ENCODE measurements at regions not wholly inside any gene's neighbourhood (a gene's known extent, or its start where the extent isn't known, plus 50 kb on each side); places are given as distances from the start of the nearest gene placed in this dataset.

- DNase-seq (no peak), ATAC-seq (replicated peaks) (no peak)
- Mint-ChIP-seq H3K9me3 (no peaks in the 10 kb centered on the region), H3K27me3 (peaks cover 16 to 55% of the 10 kb centered on the region in 2 donors), H3K36me3 (ENCODE audit: insufficient read depth) (no peaks in the 10 kb centered on the region), H3K27ac (no peak overlapping the region), H3K4me1 (ENCODE audit: low read depth in 2 of 2) (no peaks in the 10 kb centered on the region), H3K4me3 (no peak overlapping the region)
These were observed 103.0 kb downstream of the CPZ start for GRCh38 chr4:8695237-8696219.

GRCh38 chr4:8694651-8695151 is 102.1 kb downstream of the CPZ start:
- no peak for DNase-seq
- Mint-ChIP-seq H3K9me3 (no peaks in the 10 kb centered on the region), H3K27me3 (peaks cover 16 to 59% of the 10 kb centered on the region in 2 donors), H3K4me3 (no peak overlapping the region), H3K27ac (no peak overlapping the region), H3K4me1 (ENCODE audit: low read depth in 2 of 2) (no peaks in the 10 kb centered on the region), H3K36me3 (ENCODE audit: insufficient read depth) (no peaks in the 10 kb centered on the region)
- no peak for ATAC-seq (replicated peaks)

DNA sequence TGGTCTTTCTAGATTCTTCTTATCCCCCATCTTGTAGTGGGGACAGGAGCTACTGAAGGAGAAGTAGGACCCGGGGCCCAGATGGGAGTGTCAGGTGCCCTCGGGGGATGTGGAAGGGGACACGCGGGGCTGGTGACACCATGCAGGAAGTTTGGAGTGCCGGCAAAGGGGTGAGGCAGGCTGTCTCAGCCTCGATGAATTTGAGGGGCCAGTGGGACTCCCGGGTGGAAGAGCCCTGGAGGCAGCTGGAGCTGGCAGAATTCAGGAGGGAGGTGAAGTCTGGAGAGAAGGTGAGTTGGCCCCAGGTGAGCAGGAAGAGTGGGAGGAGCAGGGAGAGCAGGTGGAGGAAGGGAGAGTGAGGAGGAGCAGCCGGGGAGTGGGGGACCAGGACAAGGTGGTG is 101.7 kb downstream of the CPZ start:
- no peak overlapping the region for H3K27ac Mint-ChIP-seq
- H3K4me1 Mint-ChIP-seq (ENCODE audit: low read depth in 2 of 2), result no peaks in the 10 kb centered on the region
- peaks cover 13 to 59% of the 10 kb centered on the region in 2 donors for H3K27me3 Mint-ChIP-seq
- H3K36me3 Mint-ChIP-seq (ENCODE audit: insufficient read depth), result no peaks in the 10 kb centered on the region
- no peak overlapping the region for H3K4me3 Mint-ChIP-seq
- no peak for DNase-seq
- ATAC-seq (replicated peaks), result no peak
- no peaks in the 10 kb centered on the region for H3K9me3 Mint-ChIP-seq

DNA sequence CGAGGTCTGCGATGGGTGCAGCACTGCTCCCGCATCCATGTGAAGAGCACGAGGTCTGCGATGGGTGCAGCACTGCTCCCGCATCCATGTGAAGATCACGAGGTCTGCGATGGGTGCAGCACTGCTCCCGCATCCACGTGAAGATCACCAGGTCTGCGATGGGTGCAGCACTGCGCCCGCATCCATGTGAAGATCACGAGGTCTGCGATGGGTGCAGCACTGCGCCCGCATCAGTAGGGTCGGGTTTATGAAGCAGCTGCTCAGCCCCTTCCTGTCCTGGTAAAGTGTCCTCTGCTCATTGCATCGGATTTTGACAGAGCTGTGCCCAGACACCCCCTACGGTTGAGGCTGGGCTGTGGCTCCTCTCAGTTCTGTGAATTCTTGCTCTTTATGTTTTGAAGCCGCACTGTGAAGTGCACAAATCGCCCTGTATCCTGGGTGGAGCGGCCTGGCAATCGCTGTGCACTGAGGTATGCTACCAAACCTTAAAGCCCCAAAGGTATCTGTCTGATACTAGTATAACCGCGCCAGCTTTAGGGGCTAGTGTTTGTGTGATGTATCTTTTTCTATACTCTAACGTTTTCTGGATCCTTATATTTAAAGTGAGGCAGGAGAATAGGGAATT is 98.7 kb downstream of the CPZ start:
- Mint-ChIP-seq H3K4me3 (no peak overlapping the region), H3K4me1 (ENCODE audit: low read depth in 2 of 2) (no peaks in the 10 kb centered on the region), H3K27ac (no peak overlapping the region), H3K36me3 (ENCODE audit: insufficient read depth) (no peaks in the 10 kb centered on the region), H3K9me3 (peaks cover 6 to 10% of the 10 kb centered on the region in 2 donors), H3K27me3 (peaks cover 8 to 52% of the 10 kb centered on the region in 2 donors)
- DNase-seq, result no peak
- ATAC-seq (replicated peaks), result no peak

GRCh38 chr4:8690216-8691150 is 97.9 kb downstream of the CPZ start:
- Mint-ChIP-seq H3K27me3 (peaks cover 8 to 46% of the 10 kb centered on the region in 2 donors), H3K4me1 (ENCODE audit: low read depth in 2 of 2) (no peaks in the 10 kb centered on the region), H3K4me3 (no peak overlapping the region), H3K27ac (no peak overlapping the region), H3K36me3 (ENCODE audit: insufficient read depth) (no peaks in the 10 kb centered on the region), H3K9me3 (peaks cover 6 to 10% of the 10 kb centered on the region in 2 donors)
- no peak for DNase-seq
- ATAC-seq (replicated peaks), result no peak

- H3K4me1 Mint-ChIP-seq (ENCODE audit: low read depth in 2 of 2), result no peaks in the 10 kb centered on the region
- H3K4me3 Mint-ChIP-seq, result no peak overlapping the region
- no peak for DNase-seq
- peaks cover 6 to 10% of the 10 kb centered on the region in 2 donors for H3K9me3 Mint-ChIP-seq
- peaks cover 8 to 43% of the 10 kb centered on the region in 2 donors for H3K27me3 Mint-ChIP-seq
- H3K27ac Mint-ChIP-seq, result no peak overlapping the region
- H3K36me3 Mint-ChIP-seq (ENCODE audit: insufficient read depth), result no peaks in the 10 kb centered on the region
- ATAC-seq (replicated peaks), result no peak
These were observed 97.2 kb downstream of the CPZ start for GRCh38 chr4:8689741-8690140.

DNA sequence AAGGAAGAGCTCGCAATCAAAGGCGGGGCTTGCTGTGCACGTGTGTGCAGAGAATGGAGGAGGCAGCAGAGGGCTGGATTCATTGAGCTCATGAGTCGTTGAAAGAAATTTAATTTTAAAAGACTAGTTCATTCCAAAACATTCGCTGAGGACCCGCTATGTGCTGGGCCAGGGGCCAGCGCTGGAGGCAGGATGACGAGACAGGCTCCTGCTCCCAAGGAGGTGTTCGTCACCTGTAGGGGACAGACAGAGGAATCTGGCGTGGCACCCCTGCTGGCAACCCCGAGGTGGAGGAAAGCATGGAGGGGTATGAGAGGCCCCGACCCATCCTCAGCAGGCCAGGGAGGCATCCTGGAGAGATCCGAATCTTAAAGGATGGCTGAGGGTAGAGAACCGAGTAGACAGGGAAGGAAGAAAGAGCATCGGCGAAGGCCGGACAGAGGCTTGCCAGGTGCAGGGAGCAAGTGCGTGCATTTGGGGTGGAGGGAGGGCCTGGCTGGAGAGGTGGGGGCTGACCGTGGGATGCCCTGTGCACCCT is 96.4 kb downstream of the CPZ start:
- no peak overlapping the region for H3K4me3 Mint-ChIP-seq
- H3K9me3 Mint-ChIP-seq, result peaks cover 6 to 10% of the 10 kb centered on the region in 2 donors
- no peak for DNase-seq
- no peaks in the 10 kb centered on the region for H3K4me1 Mint-ChIP-seq (ENCODE audit: low read depth in 2 of 2)
- H3K36me3 Mint-ChIP-seq (ENCODE audit: insufficient read depth), result no peaks in the 10 kb centered on the region
- no peak for ATAC-seq (replicated peaks)
- no peak overlapping the region for H3K27ac Mint-ChIP-seq
- peaks cover 5 to 37% of the 10 kb centered on the region in 2 donors for H3K27me3 Mint-ChIP-seq

DNA sequence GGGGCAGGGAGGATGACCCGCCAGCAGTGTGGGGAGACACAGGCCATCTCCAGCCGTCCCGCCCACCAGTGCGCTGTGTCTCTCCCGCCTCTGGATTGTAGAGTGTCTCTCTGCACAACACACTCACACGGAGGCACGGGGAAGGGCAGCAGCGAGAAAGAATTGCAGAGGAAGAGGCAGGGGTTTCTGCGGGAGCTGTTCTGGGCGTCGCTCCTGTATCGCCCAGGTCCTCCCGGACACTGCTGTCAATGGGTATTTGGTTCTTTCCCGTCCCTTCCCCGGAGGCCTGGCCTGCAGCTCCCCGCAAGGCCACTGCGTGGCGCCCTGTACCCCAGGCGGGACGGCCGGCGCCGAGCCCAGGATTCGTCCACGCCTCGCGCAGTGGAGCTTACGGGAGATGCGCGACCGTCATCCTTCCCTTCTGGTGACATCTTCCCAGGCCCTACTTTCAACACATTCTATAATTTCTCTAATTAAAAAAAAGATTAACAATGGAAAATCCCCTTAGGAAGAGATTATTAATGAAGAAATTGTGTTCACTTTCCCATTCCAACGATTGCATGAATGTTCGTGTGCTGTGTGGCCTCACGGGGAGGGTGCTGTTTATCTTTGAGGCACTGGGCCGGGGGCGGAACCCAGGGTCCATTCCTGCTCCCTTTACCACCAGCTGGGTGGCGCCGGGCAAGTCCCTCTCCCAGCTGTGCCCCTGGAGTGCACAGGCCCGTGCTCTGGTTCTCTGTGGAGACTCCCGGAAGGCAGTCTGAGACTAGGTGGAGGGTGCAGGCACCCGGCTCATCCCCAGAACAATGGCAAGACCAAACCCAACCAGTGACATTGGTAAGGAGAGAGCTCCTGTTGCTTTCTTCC is 95.7 kb downstream of the CPZ start:
- Mint-ChIP-seq H3K4me1 (ENCODE audit: low read depth in 2 of 2) (no peaks in the 10 kb centered on the region), H3K27ac (no peak overlapping the region), H3K4me3 (no peak overlapping the region), H3K27me3 (peaks cover 0 to 36% of the 10 kb centered on the region in 2 donors), H3K9me3 (peaks cover 6 to 10% of the 10 kb centered on the region in 2 donors), H3K36me3 (ENCODE audit: insufficient read depth) (no peaks in the 10 kb centered on the region)
- DNase-seq, result no peak
- no peak for ATAC-seq (replicated peaks)

DNA sequence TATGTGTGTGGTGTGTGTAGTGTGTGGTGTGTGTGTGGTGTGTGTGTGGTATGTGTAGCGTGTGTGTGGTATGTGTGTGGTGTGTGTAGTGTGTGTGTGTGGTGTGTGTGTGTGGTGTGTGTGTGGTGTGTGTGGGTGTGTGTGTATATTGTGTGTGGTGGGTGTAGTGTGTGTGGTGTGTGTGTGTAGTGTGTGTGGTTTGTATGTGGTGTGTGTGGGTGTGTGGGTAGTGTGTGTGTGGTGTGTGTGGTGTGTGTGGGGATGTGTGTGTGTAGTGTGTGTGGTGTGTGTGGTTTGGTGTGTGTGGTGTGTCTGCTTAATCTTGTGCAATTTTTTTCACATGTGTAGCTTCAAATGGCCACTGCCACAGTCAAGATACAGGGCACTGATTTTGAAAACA is 94.5 kb downstream of the CPZ start:
- no peak overlapping the region for H3K27ac Mint-ChIP-seq
- ATAC-seq (replicated peaks), result no peak
- no peak for DNase-seq
- H3K9me3 Mint-ChIP-seq, result peaks cover 6 to 10% of the 10 kb centered on the region in 2 donors
- H3K4me1 Mint-ChIP-seq (ENCODE audit: low read depth in 2 of 2), result no peaks in the 10 kb centered on the region
- no peaks in the 10 kb centered on the region for H3K36me3 Mint-ChIP-seq (ENCODE audit: insufficient read depth)
- H3K27me3 Mint-ChIP-seq, result peaks cover 0 to 36% of the 10 kb centered on the region in 2 donors
- no peak overlapping the region for H3K4me3 Mint-ChIP-seq

DNA sequence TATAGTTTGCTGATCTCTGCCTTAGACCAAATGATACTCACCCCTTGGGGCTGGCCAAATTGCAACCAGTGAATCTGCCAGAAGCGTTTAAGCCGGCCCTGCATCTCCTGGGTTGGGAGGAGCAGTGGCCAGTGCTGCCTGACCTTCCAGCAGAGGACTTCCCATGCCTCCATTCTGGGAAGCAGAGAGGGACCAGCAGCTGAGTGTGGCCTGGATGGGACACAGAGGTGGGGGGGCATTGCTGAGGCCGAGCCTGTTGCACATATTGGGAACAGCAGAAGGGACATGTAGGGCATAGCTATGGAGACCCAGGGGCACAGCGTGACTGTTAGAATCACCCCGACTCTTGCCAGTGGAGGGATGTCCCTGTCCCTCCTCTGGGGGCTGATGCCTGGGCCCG is 93.3 kb downstream of the CPZ start:
- Mint-ChIP-seq H3K9me3 (peaks cover 6 to 10% of the 10 kb centered on the region in 2 donors), H3K27ac (no peak overlapping the region), H3K4me1 (ENCODE audit: low read depth in 2 of 2) (no peaks in the 10 kb centered on the region), H3K36me3 (ENCODE audit: insufficient read depth) (no peaks in the 10 kb centered on the region), H3K27me3 (peaks cover 0 to 44% of the 10 kb centered on the region in 2 donors), H3K4me3 (no peak overlapping the region)
- DNase-seq (no peak), ATAC-seq (replicated peaks) (no peak)

GRCh38 chr4:8683462-8683861 is 90.9 kb downstream of the CPZ start:
- no peak for DNase-seq
- Mint-ChIP-seq H3K36me3 (ENCODE audit: insufficient read depth) (no peaks in the 10 kb centered on the region), H3K27ac (no peak overlapping the region), H3K4me1 (ENCODE audit: low read depth in 2 of 2) (no peaks in the 10 kb centered on the region), H3K4me3 (no peak overlapping the region), H3K9me3 (peaks cover 6 to 10% of the 10 kb centered on the region in 2 donors), H3K27me3 (peaks cover 7 to 30% of the 10 kb centered on the region in 2 donors)
- ATAC-seq (replicated peaks), result no peak

- H3K4me1 Mint-ChIP-seq (ENCODE audit: low read depth in 2 of 2), result no peaks in the 10 kb centered on the region
- peaks cover 6 to 10% of the 10 kb centered on the region in 2 donors for H3K9me3 Mint-ChIP-seq
- DNase-seq, result no peak
- H3K4me3 Mint-ChIP-seq, result no peak overlapping the region
- H3K27ac Mint-ChIP-seq, result no peak overlapping the region
- H3K27me3 Mint-ChIP-seq, result peaks cover 7 to 28% of the 10 kb centered on the region in 2 donors
- H3K36me3 Mint-ChIP-seq (ENCODE audit: insufficient read depth), result no peaks in the 10 kb centered on the region
- no peak for ATAC-seq (replicated peaks)
These were observed 90.2 kb downstream of the CPZ start for GRCh38 chr4:8682725-8683124.
